Testis (tissue), 2 donors: ENCODE measurements at regions not wholly inside any gene's neighbourhood (a gene's known extent, or its start where the extent isn't known, plus 50 kb on each side); places are given as distances from the start of the nearest gene placed in this dataset.
"Not testable (repeated sequence)": the region's sequence is repeated elsewhere in the genome, so short reads cannot be mapped to it uniquely, and the experiment has no call there.

Source experiments
- DNase-seq: peaks from one replicate; pipeline ENCODE4 v3.0.0-alpha.2; 2019
- H3K27ac ChIP-seq, 2 donors: fragments of 200-600 bp; sonication (generic); one replicate each; pipeline ENCODE4 v1.5.1; 2019
- H3K27me3 ChIP-seq: fragments of 200-600 bp; sonication (generic); one replicate; pipeline ENCODE4 v1.5.1; 2019
- H3K36me3 ChIP-seq: fragments of 200-600 bp; sonication (generic); one replicate; pipeline ENCODE4 v1.5.1; 2017; ENCODE audit warnings: low read depth; ENCODE audit errors: missing control alignments
- H3K4me1 ChIP-seq: fragments of 200-600 bp; sonication (generic); one replicate; pipeline ENCODE4 v1.5.1; 2019
- H3K4me3 ChIP-seq, 2 donors: fragments of 200-600 bp; sonication (generic); one replicate each; pipeline ENCODE4 v1.5.1; 2017 to 2019
- H3K9me3 ChIP-seq: fragments of 200-600 bp; sonication (generic); one replicate; pipeline ENCODE4 v1.5.1; 2017
- whole genome bisulfite sequencing, 2 donors: methylation state at CpG; one replicate each; pipeline ENCODE4 v1.1.5; 2018; 5-methylcytosine and 5-hydroxymethylcytosine counted together
- intact Hi-C: fragments of 100-400 bp; cut with DNase I; formaldehyde crosslinking; loops from one replicate; pipeline ENCODE4 v1.15.1; 2023; ENCODE audit warnings: low total_unique reads

- H3K9me3 ChIP-seq, DNase-seq, H3K4me3 ChIP-seq, H3K4me1 ChIP-seq, H3K27me3 ChIP-seq, H3K36me3 ChIP-seq, intact Hi-C loops, H3K27ac ChIP-seq: not testable (repeated sequence)
- 44 to 53% methylated on average over 3 to 6 of the region's 7 CpGs for WGBS, 2 donors
Observed at GRCh38 chr1:234815295-234815815, 205.4 kb upstream of the IRF2BP2 start.

- H3K27ac ChIP-seq, H3K36me3 ChIP-seq, H3K4me1 ChIP-seq, H3K9me3 ChIP-seq, H3K4me3 ChIP-seq, intact Hi-C loops, DNase-seq, H3K27me3 ChIP-seq: not testable (repeated sequence)
- WGBS, 2 donors: 85 to 91% methylated on average over 2 to 3 of the region's 7 CpGs
Observed at GRCh38 chr1:234814235-234814634, 204.3 kb upstream of the IRF2BP2 start.

- H3K27me3 ChIP-seq, DNase-seq, intact Hi-C loops, H3K4me3 ChIP-seq, H3K36me3 ChIP-seq, H3K9me3 ChIP-seq, H3K27ac ChIP-seq, H3K4me1 ChIP-seq: not testable (repeated sequence)
- 95 to 100% methylated on average over 3 to 6 of the region's 6 CpGs for WGBS, 2 donors
Observed at GRCh38 chr1:234811824-234812223, 201.8 kb upstream of the IRF2BP2 start.

- DNase-seq, H3K27me3 ChIP-seq, H3K4me3 ChIP-seq, H3K27ac ChIP-seq, H3K36me3 ChIP-seq, H3K9me3 ChIP-seq, H3K4me1 ChIP-seq, intact Hi-C loops: not testable (repeated sequence)
- 92 to 94% methylated on average over 4 of the region's 4 CpGs for WGBS, 2 donors
Observed at GRCh38 chr1:234810726-234811125, 200.7 kb upstream of the IRF2BP2 start.

- H3K9me3 ChIP-seq, H3K36me3 ChIP-seq, H3K27ac ChIP-seq, DNase-seq, intact Hi-C loops, H3K4me3 ChIP-seq, H3K27me3 ChIP-seq, H3K4me1 ChIP-seq: not testable (repeated sequence)
- WGBS, 2 donors: 58 to 63% methylated on average over 1 to 4 of the region's 5 CpGs
Observed at GRCh38 chr1:234809854-234810245, 199.9 kb upstream of the IRF2BP2 start.

GRCh38 chr1:234808943-234809853 is 199.2 kb upstream of the IRF2BP2 start:
- H3K9me3 ChIP-seq, H3K27me3 ChIP-seq, DNase-seq, H3K27ac ChIP-seq, H3K4me1 ChIP-seq, H3K4me3 ChIP-seq, H3K36me3 ChIP-seq, intact Hi-C loops: not testable (repeated sequence)
- WGBS, 2 donors: 56 to 70% methylated on average over 10 to 13 of the region's 23 CpGs

- 60 to 70% methylated on average over 2 to 4 of the region's 7 CpGs for WGBS, 2 donors
- H3K27ac ChIP-seq, H3K36me3 ChIP-seq, H3K9me3 ChIP-seq, H3K4me3 ChIP-seq, intact Hi-C loops, H3K4me1 ChIP-seq, DNase-seq, H3K27me3 ChIP-seq: not testable (repeated sequence)
Observed at GRCh38 chr1:234808459-234808858, 198.5 kb upstream of the IRF2BP2 start.

GRCh38 chr1:234807705-234808104 is 197.7 kb upstream of the IRF2BP2 start:
- H3K4me1 ChIP-seq, H3K4me3 ChIP-seq, H3K27me3 ChIP-seq, DNase-seq, H3K9me3 ChIP-seq, H3K36me3 ChIP-seq, H3K27ac ChIP-seq, intact Hi-C loops: not testable (repeated sequence)
- WGBS, 2 donors: 87 to 93% methylated on average over 3 to 5 of the region's 8 CpGs

GRCh38 chr1:234802586-234802985 is 192.6 kb upstream of the IRF2BP2 start:
- intact Hi-C loops, DNase-seq, H3K4me1 ChIP-seq, H3K27ac ChIP-seq, H3K27me3 ChIP-seq, H3K9me3 ChIP-seq, H3K36me3 ChIP-seq, H3K4me3 ChIP-seq: not testable (repeated sequence)
- 93 to 97% methylated on average over 7 of the region's 7 CpGs for WGBS, 2 donors

GRCh38 chr1:234801636-234802035 is 191.7 kb upstream of the IRF2BP2 start:
- H3K36me3 ChIP-seq, H3K9me3 ChIP-seq, H3K4me3 ChIP-seq, H3K27ac ChIP-seq, intact Hi-C loops, H3K27me3 ChIP-seq, H3K4me1 ChIP-seq, DNase-seq: not testable (repeated sequence)
- 94 to 98% methylated on average over 4 of the region's 4 CpGs for WGBS, 2 donors

GRCh38 chr1:234801147-234801546 is 191.2 kb upstream of the IRF2BP2 start:
- intact Hi-C loops, H3K4me3 ChIP-seq, DNase-seq, H3K4me1 ChIP-seq, H3K36me3 ChIP-seq, H3K27ac ChIP-seq, H3K9me3 ChIP-seq, H3K27me3 ChIP-seq: not testable (repeated sequence)
- no CpG with 5 or more reads among the region's 2 CpGs for WGBS, 2 donors

- H3K36me3 ChIP-seq, H3K27me3 ChIP-seq, H3K4me3 ChIP-seq, H3K9me3 ChIP-seq, H3K4me1 ChIP-seq, DNase-seq, intact Hi-C loops, H3K27ac ChIP-seq: not testable (repeated sequence)
- 83 to 90% methylated on average over 3 to 4 of the region's 5 CpGs for WGBS, 2 donors
Observed at GRCh38 chr1:234800563-234800962, 190.6 kb upstream of the IRF2BP2 start.
